ENCODE measurements at regions not wholly inside any gene's neighbourhood (a gene's known extent, or its start where the extent isn't known, plus 50 kb on each side); places are given as distances from the start of the nearest gene placed in this dataset.

DNA sequence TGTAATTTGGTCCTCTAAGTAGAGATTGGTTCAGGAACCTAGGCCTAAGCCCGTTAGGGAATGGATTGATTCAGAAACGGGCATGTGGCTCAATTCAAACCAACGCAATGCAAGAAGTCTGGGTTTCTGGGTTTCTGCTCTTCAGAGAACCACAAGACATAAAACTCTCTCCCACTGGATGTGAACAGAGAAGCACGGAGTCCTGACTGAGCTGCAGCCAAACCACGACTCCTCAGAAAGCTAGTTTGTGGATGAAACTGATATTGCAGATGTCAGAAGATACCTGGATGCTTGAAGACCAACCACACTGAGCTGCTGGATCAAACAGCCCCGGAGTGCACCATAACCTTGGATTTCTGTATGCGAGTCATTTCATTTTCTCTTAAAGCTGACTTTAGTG lies 50.0 kb downstream of the SOD2 start:
- Histone ChIP-seq H3K9me3 (ENCODE audit: control insufficient read depth, low read length) (no peaks in the 10 kb centered on the region), H4K8ac (ENCODE audit: low read length) (no peak overlapping the region), H2AK5ac (ENCODE audit: low read length, severe bottlenecking) (no peak overlapping the region), H3K27ac (ENCODE audit: low read length, poor library complexity, severe bottlenecking) (no peak overlapping the region), H3K4me2 (ENCODE audit: low read length, poor library complexity, severe bottlenecking) (no peak overlapping the region), H2BK120ac (ENCODE audit: low read depth, low read length) (no peak overlapping the region), H3K18ac (ENCODE audit: low read depth in 1 of 2, low read length in 2 of 2) (no peak overlapping the region), H3K4me3 (ENCODE audit: insufficient read depth in 1 of 2, low read depth in 1 of 2, low read length in 2 of 2) (no peak overlapping the region), H3K9ac (ENCODE audit: low read length) (no peak overlapping the region), H3K4ac (ENCODE audit: low read depth in 1 of 2, low read length in 2 of 2) (no peak overlapping the region), H2BK15ac (ENCODE audit: low read depth, poor library complexity, severe bottlenecking) (no peak overlapping the region), H3K27me3 (ENCODE audit: control insufficient read depth in 1 of 2, insufficient read depth in 1 of 2, low read length in 2 of 2) (no peaks in the 10 kb centered on the region), H3K79me1 (replicated peaks; ENCODE audit: low read length, poor library complexity, severe bottlenecking) (no peaks in the 10 kb centered on the region), H3K23ac (ENCODE audit: low read length in 2 of 2) (no peak overlapping the region), H3K36me3 (ENCODE audit: control insufficient read depth in 1 of 2, insufficient read depth in 2 of 2, low read depth in 1 of 2, low read length in 2 of 2) (no peaks in the 10 kb centered on the region), H3K4me1 (ENCODE audit: control insufficient read depth, insufficient read depth, low read depth, low read length) (peaks cover 3% of the 10 kb centered on the region), H4K91ac (ENCODE audit: low read length) (no peak overlapping the region), H2BK12ac (ENCODE audit: low read length in 2 of 2) (no peak overlapping the region), H2BK5ac (ENCODE audit: low read depth, low read length, poor library complexity, severe bottlenecking) (no peak overlapping the region), H3K14ac (ENCODE audit: low read length in 2 of 2) (no peak overlapping the region), H2AFZ (ENCODE audit: low read depth, low read length) (no peak overlapping the region)
- DNase-seq: no peak
- 76% methylated on average over 7 of the region's 7 CpGs for WGBS

DNA sequence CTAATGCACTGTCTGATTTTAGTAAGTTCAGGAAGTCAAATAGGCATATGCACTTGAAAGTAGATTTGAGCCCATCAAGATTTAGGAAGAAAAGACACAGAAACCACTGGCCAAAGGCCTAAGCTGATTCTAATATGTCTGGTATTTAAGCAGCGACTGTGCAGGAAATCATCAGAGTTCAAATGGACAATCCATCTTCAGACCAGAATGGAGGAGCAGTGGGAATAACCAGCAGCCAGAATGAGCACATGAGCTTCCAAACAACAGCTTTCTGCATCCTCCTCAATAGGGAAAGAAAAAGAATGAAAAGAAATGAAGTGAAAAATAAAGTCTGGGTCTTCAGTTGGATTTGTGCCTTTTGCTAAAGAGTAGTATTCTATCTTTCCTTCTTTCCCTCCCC lies 50.6 kb downstream of the SOD2 start:
- Histone ChIP-seq H2BK15ac (ENCODE audit: low read depth, poor library complexity, severe bottlenecking) (no peak overlapping the region), H2AFZ (ENCODE audit: low read depth, low read length) (no peak overlapping the region), H3K79me1 (replicated peaks; ENCODE audit: low read length, poor library complexity, severe bottlenecking) (no peaks in the 10 kb centered on the region), H2AK5ac (ENCODE audit: low read length, severe bottlenecking) (no peak overlapping the region), H3K4me2 (ENCODE audit: low read length, poor library complexity, severe bottlenecking) (no peak overlapping the region), H3K18ac (ENCODE audit: low read depth in 1 of 2, low read length in 2 of 2) (no peak overlapping the region), H2BK120ac (ENCODE audit: low read depth, low read length) (no peak overlapping the region), H3K14ac (ENCODE audit: low read length in 2 of 2) (no peak overlapping the region), H2BK12ac (ENCODE audit: low read length in 2 of 2) (no peak overlapping the region), H3K9me3 (ENCODE audit: control insufficient read depth, low read length) (no peaks in the 10 kb centered on the region), H3K4ac (ENCODE audit: low read depth in 1 of 2, low read length in 2 of 2) (no peak overlapping the region), H3K27me3 (ENCODE audit: control insufficient read depth in 1 of 2, insufficient read depth in 1 of 2, low read length in 2 of 2) (no peaks in the 10 kb centered on the region), H4K8ac (ENCODE audit: low read length) (no peak overlapping the region), H2BK5ac (ENCODE audit: low read depth, low read length, poor library complexity, severe bottlenecking) (no peak overlapping the region), H3K4me3 (ENCODE audit: insufficient read depth in 1 of 2, low read depth in 1 of 2, low read length in 2 of 2) (no peak overlapping the region), H3K9ac (ENCODE audit: low read length) (no peak overlapping the region), H3K36me3 (ENCODE audit: control insufficient read depth in 1 of 2, insufficient read depth in 2 of 2, low read depth in 1 of 2, low read length in 2 of 2) (no peaks in the 10 kb centered on the region), H3K23ac (ENCODE audit: low read length in 2 of 2) (no peak overlapping the region), H3K27ac (ENCODE audit: low read length, poor library complexity, severe bottlenecking) (no peak overlapping the region), H3K4me1 (ENCODE audit: control insufficient read depth, insufficient read depth, low read depth, low read length) (peaks cover 3% of the 10 kb centered on the region), H4K91ac (ENCODE audit: low read length) (no peak overlapping the region)
- WGBS: 80% methylated on average over 1 of the region's 1 CpG
- no peak for DNase-seq

DNA sequence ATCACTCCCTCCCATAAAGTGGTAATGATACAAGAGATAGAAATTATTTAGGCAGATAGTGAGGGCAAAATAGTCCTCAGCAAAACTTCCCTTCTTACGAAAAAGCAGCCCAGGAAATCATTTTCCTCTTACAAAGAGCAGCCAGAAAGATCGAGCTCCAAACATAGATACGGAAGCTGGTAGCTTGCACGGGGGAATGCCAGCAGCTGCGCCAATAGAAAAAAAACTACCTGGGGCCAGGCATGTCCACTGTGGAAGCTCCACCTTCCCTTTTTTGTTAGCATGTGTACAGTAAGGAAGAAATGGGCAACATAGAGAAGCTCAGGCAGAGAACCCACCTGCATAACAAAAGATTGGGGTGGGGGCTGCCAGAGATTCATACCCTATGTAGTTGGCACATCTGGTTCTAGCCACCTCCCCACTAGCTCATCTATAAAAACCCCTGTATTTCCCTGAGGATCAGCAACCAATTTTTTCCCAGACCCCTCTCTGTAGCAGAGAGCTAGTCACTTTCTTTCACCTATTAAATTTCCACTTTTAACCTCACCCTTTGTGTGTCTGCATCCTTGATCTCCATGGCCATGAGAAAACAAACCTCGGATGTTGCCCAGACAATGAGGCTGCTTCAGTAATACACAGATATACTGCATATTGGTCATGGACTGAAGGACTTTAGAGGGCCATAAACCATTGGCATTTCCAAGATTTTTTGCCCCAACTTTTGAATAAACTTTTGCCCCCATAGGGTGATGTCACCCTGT lies 52.1 kb downstream of the SOD2 start:
- WGBS: 81% methylated on average over 6 of the region's 6 CpGs
- DNase-seq: no peak
- Histone ChIP-seq H2AK5ac (ENCODE audit: low read length, severe bottlenecking) (no peak overlapping the region), H3K18ac (ENCODE audit: low read depth in 1 of 2, low read length in 2 of 2) (no peak overlapping the region), H2BK12ac (ENCODE audit: low read length in 2 of 2) (no peak overlapping the region), H3K79me1 (replicated peaks; ENCODE audit: low read length, poor library complexity, severe bottlenecking) (no peaks in the 10 kb centered on the region), H3K36me3 (ENCODE audit: control insufficient read depth in 1 of 2, insufficient read depth in 2 of 2, low read depth in 1 of 2, low read length in 2 of 2) (no peaks in the 10 kb centered on the region), H2AFZ (ENCODE audit: low read depth, low read length) (no peak overlapping the region), H3K23ac (ENCODE audit: low read length in 2 of 2) (no peak overlapping the region), H4K91ac (ENCODE audit: low read length) (no peak overlapping the region), H4K8ac (ENCODE audit: low read length) (no peak overlapping the region), H3K9ac (ENCODE audit: low read length) (no peak overlapping the region), H3K4me3 (ENCODE audit: insufficient read depth in 1 of 2, low read depth in 1 of 2, low read length in 2 of 2) (no peak overlapping the region), H3K9me3 (ENCODE audit: control insufficient read depth, low read length) (no peaks in the 10 kb centered on the region), H3K27me3 (ENCODE audit: control insufficient read depth in 1 of 2, insufficient read depth in 1 of 2, low read length in 2 of 2) (no peaks in the 10 kb centered on the region), H2BK5ac (ENCODE audit: low read depth, low read length, poor library complexity, severe bottlenecking) (no peak overlapping the region), H3K4me1 (ENCODE audit: control insufficient read depth, insufficient read depth, low read depth, low read length) (peaks cover 3% of the 10 kb centered on the region), H3K27ac (ENCODE audit: low read length, poor library complexity, severe bottlenecking) (no peak overlapping the region), H3K4ac (ENCODE audit: low read depth in 1 of 2, low read length in 2 of 2) (no peak overlapping the region), H3K4me2 (ENCODE audit: low read length, poor library complexity, severe bottlenecking) (no peak overlapping the region), H3K14ac (ENCODE audit: low read length in 2 of 2) (no peak overlapping the region), H2BK15ac (ENCODE audit: low read depth, poor library complexity, severe bottlenecking) (no peak overlapping the region), H2BK120ac (ENCODE audit: low read depth, low read length) (no peak overlapping the region)

DNA sequence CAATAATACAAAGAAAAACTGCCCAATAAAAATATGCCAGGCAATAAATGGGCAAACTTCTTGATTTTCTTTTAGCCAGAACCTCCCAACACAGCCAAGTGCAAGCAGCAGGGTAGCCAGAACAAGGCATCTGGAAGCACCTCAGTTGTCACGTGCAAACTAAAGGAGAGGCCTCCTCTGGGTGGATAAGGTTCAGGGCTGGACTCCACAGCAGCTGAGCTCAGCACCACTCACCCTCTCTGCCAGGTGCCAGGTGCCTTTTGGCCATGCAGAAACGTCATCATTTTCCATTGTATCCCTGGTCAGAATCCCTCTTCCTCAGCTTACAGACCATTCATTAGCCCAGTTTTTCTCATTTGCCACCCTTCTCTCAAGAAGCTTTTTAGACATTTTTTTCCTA lies 52.7 kb downstream of the SOD2 start:
- Histone ChIP-seq H4K91ac (ENCODE audit: low read length) (no peak overlapping the region), H2AFZ (ENCODE audit: low read depth, low read length) (no peak overlapping the region), H2AK5ac (ENCODE audit: low read length, severe bottlenecking) (no peak overlapping the region), H3K4me1 (ENCODE audit: control insufficient read depth, insufficient read depth, low read depth, low read length) (no peaks in the 10 kb centered on the region), H4K8ac (ENCODE audit: low read length) (no peak overlapping the region), H3K9ac (ENCODE audit: low read length) (no peak overlapping the region), H3K36me3 (ENCODE audit: control insufficient read depth in 1 of 2, insufficient read depth in 2 of 2, low read depth in 1 of 2, low read length in 2 of 2) (no peaks in the 10 kb centered on the region), H3K27ac (ENCODE audit: low read length, poor library complexity, severe bottlenecking) (no peak overlapping the region), H3K9me3 (ENCODE audit: control insufficient read depth, low read length) (no peaks in the 10 kb centered on the region), H2BK12ac (ENCODE audit: low read length in 2 of 2) (no peak overlapping the region), H3K14ac (ENCODE audit: low read length in 2 of 2) (no peak overlapping the region), H3K18ac (ENCODE audit: low read depth in 1 of 2, low read length in 2 of 2) (no peak overlapping the region), H3K23ac (ENCODE audit: low read length in 2 of 2) (no peak overlapping the region), H2BK120ac (ENCODE audit: low read depth, low read length) (no peak overlapping the region), H3K4me3 (ENCODE audit: insufficient read depth in 1 of 2, low read depth in 1 of 2, low read length in 2 of 2) (no peak overlapping the region), H3K27me3 (ENCODE audit: control insufficient read depth in 1 of 2, insufficient read depth in 1 of 2, low read length in 2 of 2) (no peaks in the 10 kb centered on the region), H2BK5ac (ENCODE audit: low read depth, low read length, poor library complexity, severe bottlenecking) (no peak overlapping the region), H3K79me1 (replicated peaks; ENCODE audit: low read length, poor library complexity, severe bottlenecking) (no peaks in the 10 kb centered on the region), H3K4ac (ENCODE audit: low read depth in 1 of 2, low read length in 2 of 2) (no peak overlapping the region), H3K4me2 (ENCODE audit: low read length, poor library complexity, severe bottlenecking) (no peak overlapping the region), H2BK15ac (ENCODE audit: low read depth, poor library complexity, severe bottlenecking) (no peak overlapping the region)
- 38% methylated on average over 2 of the region's 2 CpGs for WGBS
- DNase-seq: no peak
